Fibroblast of pulmonary artery (primary cell): ENCODE measurements at regions not wholly inside any gene's neighbourhood (a gene's known extent, or its start where the extent isn't known, plus 50 kb on each side); places are given as distances from the start of the nearest gene placed in this dataset.
"Not testable (repeated sequence)": the region's sequence is repeated elsewhere in the genome, so short reads cannot be mapped to it uniquely, and the experiment has no call there.

Experiments used
- DNase-seq: peaks from one replicate; pipeline ENCODE4 v3.0.0-alpha.2; 2010; ENCODE audit warnings: low read depth
- H3K4me3 ChIP-seq: replicated peaks from 2 replicates; pipeline ENCODE4 v1.5.1; 2011; ENCODE audit warnings: low read depth, mild to moderate bottlenecking, control low read depth, low read length, moderate library complexity
- TF ChIP-seq, protein P1 (sequence below): IDR thresholded peaks from 2 replicates; pipeline ENCODE4 v1.5.1; 2011; ENCODE audit warnings: mild to moderate bottlenecking, control low read depth, low read length, inconsistent platforms; ENCODE audit errors: missing control alignments

DNA sequence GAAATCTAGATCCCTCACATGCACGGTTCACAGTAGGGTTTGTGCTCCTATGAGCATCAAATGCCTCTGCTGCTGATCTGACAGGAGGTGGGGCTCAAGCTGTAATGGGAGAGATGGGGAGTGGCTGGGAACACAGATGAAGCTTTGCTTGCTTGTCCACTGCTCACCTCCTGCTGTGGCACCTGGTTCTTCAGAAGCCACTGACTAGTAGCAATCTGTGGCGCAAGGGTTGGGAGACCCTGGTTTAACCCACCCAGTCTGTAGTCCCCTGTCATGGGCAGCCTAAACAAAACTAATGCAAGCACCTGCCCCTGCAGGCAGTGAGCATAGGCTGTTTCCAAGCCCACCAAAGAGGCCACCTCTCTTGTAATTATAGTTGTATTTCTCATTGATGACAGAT is 116.6 kb downstream of the SHOX start:
- no peak for DNase-seq
- TF ChIP-seq, protein P1, sequence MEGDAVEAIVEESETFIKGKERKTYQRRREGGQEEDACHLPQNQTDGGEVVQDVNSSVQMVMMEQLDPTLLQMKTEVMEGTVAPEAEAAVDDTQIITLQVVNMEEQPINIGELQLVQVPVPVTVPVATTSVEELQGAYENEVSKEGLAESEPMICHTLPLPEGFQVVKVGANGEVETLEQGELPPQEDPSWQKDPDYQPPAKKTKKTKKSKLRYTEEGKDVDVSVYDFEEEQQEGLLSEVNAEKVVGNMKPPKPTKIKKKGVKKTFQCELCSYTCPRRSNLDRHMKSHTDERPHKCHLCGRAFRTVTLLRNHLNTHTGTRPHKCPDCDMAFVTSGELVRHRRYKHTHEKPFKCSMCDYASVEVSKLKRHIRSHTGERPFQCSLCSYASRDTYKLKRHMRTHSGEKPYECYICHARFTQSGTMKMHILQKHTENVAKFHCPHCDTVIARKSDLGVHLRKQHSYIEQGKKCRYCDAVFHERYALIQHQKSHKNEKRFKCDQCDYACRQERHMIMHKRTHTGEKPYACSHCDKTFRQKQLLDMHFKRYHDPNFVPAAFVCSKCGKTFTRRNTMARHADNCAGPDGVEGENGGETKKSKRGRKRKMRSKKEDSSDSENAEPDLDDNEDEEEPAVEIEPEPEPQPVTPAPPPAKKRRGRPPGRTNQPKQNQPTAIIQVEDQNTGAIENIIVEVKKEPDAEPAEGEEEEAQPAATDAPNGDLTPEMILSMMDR, result no peak
- no peak overlapping the region for H3K4me3 ChIP-seq

DNA sequence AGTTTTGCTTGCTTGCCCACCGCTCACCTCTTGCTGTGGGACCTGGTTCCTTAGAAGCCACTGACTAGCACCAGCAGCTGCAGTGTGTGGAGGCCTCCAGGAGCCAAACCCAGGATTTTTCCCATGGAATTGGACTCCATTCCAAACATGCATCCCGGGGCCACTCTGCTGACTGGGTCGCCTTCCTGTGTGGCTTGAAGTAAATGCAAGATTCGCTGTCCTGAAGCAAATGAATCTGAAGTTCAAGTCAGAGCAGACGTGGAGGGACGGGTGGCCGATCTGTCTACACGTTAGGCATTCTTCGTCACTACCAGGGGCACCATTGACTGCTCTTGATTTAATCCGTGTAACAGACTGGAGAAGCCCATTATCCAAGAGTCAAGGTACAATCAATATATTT is 109.0 kb downstream of the SHOX start:
- TF ChIP-seq, protein P1, result no peak
- no peak for DNase-seq
- H3K4me3 ChIP-seq, result no peak overlapping the region

DNA sequence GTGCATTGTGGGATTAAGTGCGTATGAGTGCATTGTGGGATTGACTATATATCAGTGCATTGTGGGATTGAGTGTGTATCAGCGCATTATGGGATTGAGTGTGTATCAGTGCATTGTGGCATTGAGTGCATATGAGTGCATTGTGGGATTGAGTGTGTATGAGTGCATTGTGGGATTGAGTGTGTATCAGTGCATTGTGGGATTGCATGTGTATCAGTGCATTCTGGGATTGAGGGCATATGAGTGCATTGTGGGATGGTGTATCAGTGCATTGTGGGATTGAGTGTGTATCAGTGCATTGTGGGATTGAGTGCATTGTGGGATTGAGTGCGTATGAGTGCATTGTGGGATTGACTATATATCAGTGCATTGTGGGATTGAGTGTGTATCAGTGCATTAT is 106.4 kb downstream of the SHOX start:
- DNase-seq, result not testable (repeated sequence)

DNA sequence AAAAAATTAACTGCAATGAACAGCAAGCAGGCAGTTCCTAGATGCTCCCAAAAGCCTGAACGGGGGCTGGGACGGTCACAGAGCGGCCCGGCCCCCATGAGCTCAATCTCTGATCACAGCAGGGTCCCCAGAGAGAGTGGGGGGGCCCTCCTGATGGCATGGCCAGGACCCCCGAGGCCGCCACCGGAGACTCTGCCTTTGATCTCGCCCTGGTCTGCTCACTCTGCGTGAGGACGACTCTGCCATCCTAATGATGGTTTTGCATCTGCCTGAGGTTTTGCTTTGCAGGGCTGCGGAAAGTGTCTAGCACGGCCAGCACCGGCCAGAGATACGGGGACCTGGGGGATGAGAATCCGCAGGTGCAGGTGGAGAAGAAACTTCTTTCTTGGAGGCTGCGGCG is 103.8 kb downstream of the SHOX start:
- TF ChIP-seq, protein P1, result no peak
- DNase-seq, result no peak
- H3K4me3 ChIP-seq, result no peak overlapping the region

More for the DNA sequence above, 106.4 kb downstream of the SHOX start:
- H3K4me3 ChIP-seq, result not testable (repeated sequence)

DNA sequence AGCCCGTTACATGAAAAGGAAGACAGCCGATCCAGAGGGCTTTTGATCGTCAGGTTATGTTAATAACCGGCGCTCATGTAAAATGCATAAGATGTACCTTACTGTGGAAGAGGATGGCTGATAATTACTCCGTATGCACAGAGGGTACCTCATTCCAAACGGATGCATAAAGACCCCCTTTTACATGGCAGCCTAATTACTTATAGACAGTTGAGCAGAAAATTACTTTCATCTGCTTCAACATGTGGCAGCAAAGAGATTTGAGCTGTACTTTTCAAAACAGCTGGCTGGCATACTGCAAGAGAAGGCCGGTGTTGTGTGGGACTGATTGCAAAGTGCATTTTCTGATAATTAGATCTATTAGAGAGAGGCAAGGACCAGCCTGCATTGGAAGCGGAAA is 103.4 kb downstream of the SHOX start:
- no peak for DNase-seq
- H3K4me3 ChIP-seq, result no peak overlapping the region
- TF ChIP-seq, protein P1, result no peak

DNA sequence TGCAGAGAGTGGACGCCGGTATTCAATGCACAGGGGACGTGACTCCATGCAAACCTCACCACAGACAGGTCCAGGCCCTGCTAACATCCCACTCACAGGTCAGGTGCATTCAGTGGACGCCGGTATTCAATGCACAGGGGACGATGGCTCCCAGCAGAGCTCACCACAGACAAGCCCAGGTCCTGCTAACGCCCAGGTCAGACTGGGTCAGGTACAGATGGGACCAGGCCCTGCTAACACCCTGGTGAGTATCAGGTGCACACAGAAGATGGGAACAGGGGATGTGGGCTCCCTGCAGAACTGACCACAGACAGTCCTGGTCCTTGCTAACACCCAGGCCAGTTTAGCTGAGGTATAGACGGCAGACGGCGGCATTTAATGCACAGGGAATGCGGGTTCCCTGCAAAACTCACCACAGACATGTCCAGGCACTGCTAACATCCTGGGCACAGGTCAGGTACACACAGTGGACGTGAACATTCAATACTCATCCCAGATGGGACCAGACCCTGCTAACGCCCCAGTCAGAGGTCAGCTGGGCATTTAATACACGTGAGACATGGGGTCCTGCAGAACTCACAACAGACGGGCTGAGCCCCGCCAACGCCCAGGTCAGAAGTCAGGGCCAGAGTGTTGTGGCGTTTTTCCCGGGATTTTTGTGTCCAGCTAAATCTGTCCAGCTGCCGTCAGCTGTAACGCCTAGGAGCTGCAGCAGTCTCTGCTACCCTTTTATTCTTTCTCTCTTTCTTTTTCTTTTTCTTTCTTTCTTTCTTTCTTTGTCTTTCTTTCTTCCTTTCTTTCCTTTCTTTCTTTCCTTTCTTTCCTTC is 99.2 kb downstream of the SHOX start:
- DNase-seq, result no peak
- no peak overlapping the region for H3K4me3 ChIP-seq
- TF ChIP-seq, protein P1, result no peak

DNA sequence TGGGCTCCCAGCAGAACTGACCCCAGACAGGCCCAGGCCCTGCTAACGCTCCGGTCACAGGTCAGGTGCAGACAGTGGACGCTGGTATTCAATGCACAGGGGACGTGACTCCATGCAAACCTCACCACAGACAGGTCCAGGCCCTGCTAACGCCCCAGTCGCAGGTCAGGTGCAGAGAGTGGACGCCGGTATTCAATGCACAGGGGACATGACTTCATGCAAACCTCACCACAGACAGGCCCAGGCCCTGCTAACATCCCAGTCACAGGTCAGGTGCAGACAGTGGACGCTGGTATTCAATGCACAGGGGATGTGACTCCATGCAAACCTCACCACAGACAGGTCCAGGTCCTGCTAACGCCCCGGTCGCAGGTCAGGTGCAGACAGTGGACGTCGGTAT is 98.5 kb downstream of the SHOX start:
- DNase-seq, H3K4me3 ChIP-seq: not testable (repeated sequence)

DNA sequence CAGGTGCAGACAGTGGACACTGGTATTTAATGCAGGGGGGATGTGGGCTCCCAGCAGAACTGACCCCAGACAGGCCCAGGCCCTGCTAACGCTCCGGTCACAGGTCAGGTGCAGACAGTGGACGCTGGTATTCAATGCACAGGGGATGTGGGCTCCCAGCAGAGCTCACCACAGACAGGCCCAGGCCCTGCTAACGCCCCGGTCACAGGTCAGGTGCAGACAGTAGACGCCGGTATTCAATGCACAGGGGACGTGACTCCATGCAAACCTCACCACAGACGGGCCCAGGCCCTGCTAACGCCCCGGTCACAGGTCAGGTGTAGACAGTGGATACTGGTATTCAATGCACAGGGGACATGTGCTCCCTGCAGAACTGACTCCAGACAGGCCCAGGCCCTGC is 98.0 kb downstream of the SHOX start:
- not testable (repeated sequence) for H3K4me3 ChIP-seq, DNase-seq
